ENCODE measurements at regions not wholly inside any gene's neighbourhood (a gene's known extent, or its start where the extent isn't known, plus 50 kb on each side); places are given as distances from the start of the nearest gene placed in this dataset.

DNA sequence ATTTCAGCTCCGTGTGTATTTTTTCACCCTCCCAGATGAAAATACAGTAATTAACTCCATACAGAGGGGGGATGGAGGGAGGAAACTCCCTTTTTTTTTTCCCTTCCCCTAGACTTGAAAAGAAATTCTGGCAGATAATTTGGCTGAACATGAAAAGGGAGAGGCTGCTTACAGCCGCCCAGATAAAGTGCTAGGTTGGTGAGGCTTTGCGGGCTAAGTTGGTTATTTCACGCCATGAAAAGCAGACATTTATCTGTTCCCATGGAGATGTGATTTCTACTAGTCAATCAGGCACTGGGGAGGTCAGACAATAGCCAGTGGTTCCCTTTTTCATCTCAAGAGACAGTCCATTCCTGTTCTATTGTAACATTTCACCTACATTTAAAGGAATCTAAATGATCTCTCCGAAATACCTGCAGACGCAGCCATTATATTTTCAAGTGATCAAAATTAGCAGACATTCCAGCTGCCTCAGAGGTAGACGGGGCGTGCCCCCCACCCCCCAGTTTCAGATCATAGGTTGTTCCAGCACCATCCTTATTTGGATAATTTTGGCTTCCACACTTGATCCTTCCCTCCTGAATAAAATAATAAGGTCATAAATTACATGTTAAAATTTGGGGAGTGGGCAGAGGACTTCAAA is 143.9 kb upstream of the ZNF217 start:
- no peak for TF ChIP-seq GATA3 (IDR thresholded peaks at IDR 0.05; ENCODE audit: low read depth, low read length)
- no peak for TF ChIP-seq GATA2 (IDR thresholded peaks at IDR 0.05; ENCODE audit: low read depth, low read length)
